ENCODE measurements at regions not wholly inside any gene's neighbourhood (a gene's known extent, or its start where the extent isn't known, plus 50 kb on each side); places are given as distances from the start of the nearest gene placed in this dataset.

DNA sequence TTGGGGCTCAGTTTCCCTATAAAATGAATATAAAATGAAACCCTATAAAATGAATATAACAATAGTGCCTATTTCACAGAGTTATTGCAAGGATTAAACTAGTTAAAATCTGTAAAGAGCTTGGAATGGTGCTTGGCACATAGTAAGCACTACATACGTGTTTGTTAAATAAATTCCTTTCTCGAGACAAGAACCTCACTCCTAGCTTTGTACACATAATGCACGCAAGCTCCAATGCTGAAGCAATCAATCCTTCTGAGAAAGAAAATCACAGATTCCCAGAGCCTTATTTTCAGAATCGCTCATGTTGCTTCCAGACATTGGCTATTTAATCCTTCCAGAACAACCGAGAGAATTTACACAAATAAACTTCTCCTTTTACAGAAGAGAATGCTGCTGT, 440.9 kb downstream of the IRS1 start:
- Histone ChIP-seq H3K9ac (no peak overlapping the region), H4K20me1 (no peaks in the 10 kb centered on the region), H3K27ac (no peak overlapping the region), H3K4me2 (no peak overlapping the region), H3K4me1 (no peaks in the 10 kb centered on the region), H3K27me3 (no peaks in the 10 kb centered on the region), H3K36me3 (no peaks in the 10 kb centered on the region), H3K4me3 (no peak overlapping the region), H3K9me3 (no peaks in the 10 kb centered on the region)
- TF ChIP-seq Cebpa-rat (IDR thresholded peaks at IDR 0.05) = no peak

DNA sequence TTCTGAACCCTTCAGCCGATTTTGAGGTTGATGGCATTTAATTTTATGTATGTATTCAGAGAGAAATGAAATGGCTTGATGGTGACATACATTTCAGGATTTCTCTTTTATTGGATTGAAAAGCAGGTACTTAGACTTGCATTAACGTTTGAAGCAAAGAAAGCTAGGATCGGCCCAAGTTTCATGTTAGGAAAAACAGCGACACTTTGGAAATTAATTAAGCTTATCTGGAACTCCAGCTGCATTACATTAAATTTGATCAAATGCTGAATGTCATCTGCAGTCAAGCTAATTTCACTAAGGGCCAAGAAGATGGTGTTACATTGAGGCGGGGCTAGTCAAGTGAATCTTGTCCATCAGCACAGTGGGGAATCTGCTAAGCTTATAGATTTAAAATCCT, 441.8 kb downstream of the IRS1 start:
- Histone ChIP-seq H3K4me1 (no peaks in the 10 kb centered on the region), H3K4me3 (no peak overlapping the region), H4K20me1 (no peaks in the 10 kb centered on the region), H3K9me3 (no peaks in the 10 kb centered on the region), H3K36me3 (no peaks in the 10 kb centered on the region), H3K27me3 (no peaks in the 10 kb centered on the region), H3K9ac (no peak overlapping the region), H3K27ac (no peak overlapping the region), H3K4me2 (no peak overlapping the region)
- TF ChIP-seq Cebpa-rat (IDR thresholded peaks at IDR 0.05) = no peak

DNA sequence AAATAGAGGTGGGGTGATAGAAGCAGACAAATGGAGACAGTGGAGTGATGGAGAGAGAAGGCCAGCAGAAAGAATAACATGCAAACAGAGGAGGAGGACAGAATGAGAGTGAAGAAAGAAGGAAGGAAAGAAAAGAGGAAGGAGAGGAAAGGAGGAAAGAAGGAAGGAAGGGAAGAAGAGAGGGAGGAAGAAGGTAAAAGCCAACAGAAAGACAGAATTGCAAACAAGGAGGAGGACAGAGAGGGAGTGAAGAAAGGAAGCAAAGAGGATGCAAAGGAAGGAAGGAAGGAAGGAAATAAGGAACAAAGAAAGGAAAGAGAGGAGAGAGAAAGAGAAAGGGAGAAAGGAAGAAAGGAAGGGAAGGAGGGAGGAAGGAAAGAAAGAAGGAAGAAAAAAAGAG, 444.0 kb downstream of the IRS1 start:
- Histone ChIP-seq H3K9me3 (no peaks in the 10 kb centered on the region), H3K27me3 (no peaks in the 10 kb centered on the region), H3K27ac (no peak overlapping the region), H3K4me3 (no peak overlapping the region), H3K36me3 (no peaks in the 10 kb centered on the region), H4K20me1 (no peaks in the 10 kb centered on the region), H3K4me1 (no peaks in the 10 kb centered on the region), H3K4me2 (no peak overlapping the region), H3K9ac (no peak overlapping the region)
- no peak for TF ChIP-seq Cebpa-rat (IDR thresholded peaks at IDR 0.05)

DNA sequence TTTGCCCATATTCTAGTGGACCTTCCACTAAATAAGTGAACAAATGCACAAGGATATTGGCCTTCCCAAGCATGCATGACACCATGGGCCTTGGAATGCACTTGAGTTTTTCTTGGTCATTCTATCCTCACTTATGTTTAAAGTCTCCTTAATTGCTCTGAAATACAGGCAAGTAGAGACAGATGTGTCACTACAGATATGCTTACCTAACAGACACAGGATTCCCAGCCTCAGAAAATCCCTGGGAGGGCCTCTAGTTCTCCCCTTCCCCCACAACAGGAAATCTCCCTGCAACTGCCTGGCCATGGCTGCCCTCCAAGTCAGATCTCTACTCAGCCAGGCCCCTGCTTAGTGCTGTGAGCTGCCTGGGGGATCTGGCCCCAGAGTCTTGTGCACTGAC, 445.2 kb downstream of the IRS1 start:
- TF ChIP-seq Cebpa-rat (IDR thresholded peaks at IDR 0.05) = no peak
- H3K9me3 ChIP-seq = no peaks in the 10 kb centered on the region
- no peak overlapping the region for H3K27ac ChIP-seq

DNA sequence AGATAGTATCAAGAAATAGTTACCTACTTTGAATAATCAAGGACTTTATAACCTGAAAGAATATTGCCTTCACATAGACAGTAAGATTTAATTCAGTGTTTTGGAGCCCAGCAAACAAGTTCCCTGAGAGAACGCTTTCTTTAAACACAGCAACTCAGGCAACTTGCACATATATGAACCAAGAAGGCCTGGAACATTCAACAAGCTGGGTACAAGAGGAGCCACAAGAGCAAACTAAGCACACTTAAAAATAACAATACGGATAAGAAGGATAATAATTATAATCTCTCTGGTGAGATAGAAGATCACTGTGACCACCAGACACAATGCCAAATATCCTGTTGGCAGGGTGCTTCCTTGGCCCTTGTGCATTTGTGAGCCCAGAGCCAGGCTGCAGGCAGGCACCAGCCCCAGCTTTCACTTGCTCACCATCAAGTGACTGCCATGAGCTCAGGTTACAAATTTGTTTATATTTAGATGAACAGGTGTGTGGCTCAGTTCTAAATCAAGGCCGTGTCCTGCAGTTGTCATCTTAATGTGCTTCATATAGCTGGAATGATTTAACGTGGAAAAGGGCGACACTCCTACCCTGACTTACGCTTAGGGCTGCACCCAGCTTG, 446.6 kb downstream of the IRS1 start:
- Histone ChIP-seq H3K36me3 (no peaks in the 10 kb centered on the region), H3K4me1 (no peaks in the 10 kb centered on the region), H3K27me3 (no peaks in the 10 kb centered on the region), H4K20me1 (no peaks in the 10 kb centered on the region), H3K4me3 (no peak overlapping the region), H3K9me3 (no peaks in the 10 kb centered on the region), H3K27ac (no peak overlapping the region), H3K4me2 (no peak overlapping the region), H3K9ac (no peak overlapping the region)
- no peak for TF ChIP-seq Cebpa-rat (IDR thresholded peaks at IDR 0.05)

More for the DNA sequence above, 445.2 kb downstream of the IRS1 start:
- no peaks in the 10 kb centered on the region for H3K27me3 ChIP-seq
- no peak overlapping the region for H3K4me3 ChIP-seq
- no peaks in the 10 kb centered on the region for H3K4me1 ChIP-seq
- no peaks in the 10 kb centered on the region for H4K20me1 ChIP-seq
- H3K36me3 ChIP-seq = no peaks in the 10 kb centered on the region
- H3K9ac ChIP-seq = no peak overlapping the region
- no peak overlapping the region for H3K4me2 ChIP-seq

DNA sequence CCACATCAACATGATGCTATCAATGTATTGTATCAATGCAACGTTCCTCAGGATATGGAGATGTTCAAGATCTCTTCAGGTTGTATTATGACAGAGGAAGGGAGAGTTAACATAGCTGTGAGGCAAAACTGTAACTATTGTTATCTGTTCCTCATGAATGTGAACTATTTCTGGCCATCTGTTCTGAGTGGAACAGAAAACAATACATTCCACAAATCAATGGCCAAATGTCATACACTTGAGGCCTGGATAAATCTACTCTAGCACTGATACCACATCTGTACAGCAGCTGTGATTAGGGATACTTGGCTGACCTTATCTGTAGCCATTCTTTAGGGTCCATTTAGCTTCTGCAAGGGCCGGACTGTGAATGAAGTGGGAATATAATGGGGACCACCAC, 447.9 kb downstream of the IRS1 start:
- H3K4me2 ChIP-seq = no peak overlapping the region
- no peak for TF ChIP-seq Cebpa-rat (IDR thresholded peaks at IDR 0.05)

DNA sequence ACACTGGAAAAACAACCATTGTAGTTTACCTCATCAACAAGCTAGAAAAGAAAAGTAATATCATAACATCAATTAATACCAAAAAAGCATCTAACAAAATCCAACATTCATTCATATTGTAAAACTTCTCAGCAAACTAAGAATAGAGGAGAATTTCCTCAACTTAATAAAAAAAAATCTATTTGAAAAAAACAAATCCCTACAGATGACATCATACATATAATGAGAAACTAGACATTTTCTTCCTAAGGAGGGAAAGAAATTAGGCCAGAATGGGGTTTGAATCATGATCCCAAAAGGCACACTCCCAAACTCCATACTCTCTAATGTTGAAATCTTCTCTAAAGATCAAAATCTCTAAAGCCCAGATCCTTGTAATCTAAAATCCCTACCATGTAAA, 460.0 kb downstream of the IRS1 start:
- Histone ChIP-seq H3K4me1 (no peaks in the 10 kb centered on the region), H3K9me3 (no peaks in the 10 kb centered on the region), H3K27ac (no peak overlapping the region), H3K36me3 (no peaks in the 10 kb centered on the region), H3K9ac (no peak overlapping the region), H3K4me2 (no peak overlapping the region), H4K20me1 (no peaks in the 10 kb centered on the region), H3K27me3 (no peaks in the 10 kb centered on the region), H3K4me3 (no peak overlapping the region)
- no peak for TF ChIP-seq Cebpa-rat (IDR thresholded peaks at IDR 0.05)

More for the DNA sequence above, 447.9 kb downstream of the IRS1 start:
- H3K9ac ChIP-seq = no peak overlapping the region
- no peaks in the 10 kb centered on the region for H3K4me1 ChIP-seq
- no peaks in the 10 kb centered on the region for H3K9me3 ChIP-seq
- H4K20me1 ChIP-seq = no peaks in the 10 kb centered on the region
- no peak overlapping the region for H3K4me3 ChIP-seq
- no peaks in the 10 kb centered on the region for H3K27me3 ChIP-seq
- H3K27ac ChIP-seq = no peak overlapping the region
- no peaks in the 10 kb centered on the region for H3K36me3 ChIP-seq

DNA sequence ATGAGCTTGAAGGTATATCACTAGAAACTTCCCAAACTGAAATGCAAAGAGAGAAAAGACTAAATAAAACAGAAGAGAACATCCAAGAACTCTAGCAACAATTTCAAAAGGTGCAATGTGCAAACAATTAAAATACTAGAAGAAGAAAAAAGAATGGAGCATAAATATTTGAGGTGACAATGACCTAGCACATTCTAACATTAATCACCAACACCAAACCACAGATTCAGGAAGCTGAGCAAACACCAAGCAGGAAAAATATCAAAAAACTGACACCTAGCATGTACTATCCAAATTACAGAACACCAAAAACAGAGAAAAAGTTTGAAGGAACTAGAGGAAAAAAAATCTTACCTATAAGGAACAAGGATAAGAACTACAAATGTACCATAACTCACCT, 460.8 kb downstream of the IRS1 start:
- Histone ChIP-seq H3K4me2 (no peak overlapping the region), H3K4me1 (no peaks in the 10 kb centered on the region), H3K27me3 (no peaks in the 10 kb centered on the region), H3K36me3 (no peaks in the 10 kb centered on the region), H3K27ac (no peak overlapping the region), H3K9me3 (no peaks in the 10 kb centered on the region), H3K9ac (no peak overlapping the region), H3K4me3 (no peak overlapping the region), H4K20me1 (no peaks in the 10 kb centered on the region)
- TF ChIP-seq Cebpa-rat (IDR thresholded peaks at IDR 0.05) = no peak

DNA sequence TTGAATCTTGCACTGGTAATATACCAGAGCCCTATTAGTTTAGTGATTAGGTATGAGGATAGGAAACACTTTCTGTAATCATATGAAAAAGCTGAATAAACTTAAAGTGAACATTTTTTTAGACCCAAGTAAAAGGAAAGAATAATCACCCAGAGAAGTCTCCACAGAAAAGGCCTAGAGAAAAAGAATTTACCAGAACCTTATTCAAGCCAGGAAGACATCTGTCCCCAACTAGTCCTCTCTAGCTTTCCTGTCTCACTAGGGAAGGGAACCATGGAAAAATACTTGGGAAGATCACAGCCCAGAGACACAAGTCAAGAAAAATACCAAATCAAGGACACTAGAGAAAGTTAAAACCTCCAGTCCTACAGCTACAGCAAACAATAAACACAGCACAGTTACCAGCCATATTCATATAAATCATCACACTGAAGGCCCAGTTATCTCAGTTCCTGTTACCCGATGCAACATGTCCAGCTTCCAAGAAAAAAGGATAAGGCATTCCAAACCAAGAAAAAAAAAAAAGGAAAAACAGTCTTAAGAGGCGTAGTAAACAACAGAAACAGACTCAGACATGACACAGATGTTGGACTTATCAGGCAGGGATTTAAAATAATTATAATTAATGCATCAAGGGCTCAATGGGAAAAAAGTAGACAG, 461.5 kb downstream of the IRS1 start:
- Histone ChIP-seq H3K9me3 (no peaks in the 10 kb centered on the region), H3K27me3 (no peaks in the 10 kb centered on the region), H3K4me3 (no peak overlapping the region), H3K9ac (no peak overlapping the region), H3K4me1 (no peaks in the 10 kb centered on the region), H3K4me2 (no peak overlapping the region), H4K20me1 (no peaks in the 10 kb centered on the region), H3K27ac (no peak overlapping the region), H3K36me3 (no peaks in the 10 kb centered on the region)
- no peak for TF ChIP-seq Cebpa-rat (IDR thresholded peaks at IDR 0.05)

DNA sequence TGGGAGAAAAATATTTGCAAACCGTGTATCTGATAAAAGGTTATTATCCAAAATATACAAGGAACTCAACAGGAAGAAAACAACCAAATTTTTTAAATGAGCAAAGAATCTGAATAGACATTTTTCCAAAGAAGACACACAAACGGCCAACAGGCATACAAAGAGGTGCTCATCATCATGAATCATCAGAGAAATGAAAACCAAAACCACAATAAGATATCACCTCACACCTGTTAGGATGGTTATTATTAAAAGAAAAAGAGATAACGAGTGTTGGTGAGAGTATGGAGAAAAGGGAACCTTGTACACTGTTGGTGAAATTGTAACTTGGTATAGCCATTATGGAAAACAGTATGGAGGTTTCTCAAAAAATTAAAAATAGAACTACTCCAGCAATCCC, 463.3 kb downstream of the IRS1 start:
- no peak for TF ChIP-seq Cebpa-rat (IDR thresholded peaks at IDR 0.05)
- no peaks in the 10 kb centered on the region for H3K27me3 ChIP-seq
- H3K9me3 ChIP-seq = no peaks in the 10 kb centered on the region
- H4K20me1 ChIP-seq = no peaks in the 10 kb centered on the region
- no peak overlapping the region for H3K4me3 ChIP-seq
- no peak overlapping the region for H3K4me2 ChIP-seq
- no peak overlapping the region for H3K9ac ChIP-seq
- H3K36me3 ChIP-seq = no peaks in the 10 kb centered on the region
- H3K4me1 ChIP-seq = no peaks in the 10 kb centered on the region
- no peak overlapping the region for H3K27ac ChIP-seq
